SU-DHL-6 (cell line): ENCODE measurements at regions not wholly inside any gene's neighbourhood (a gene's known extent, or its start where the extent isn't known, plus 50 kb on each side); places are given as distances from the start of the nearest gene placed in this dataset.

Experiments used
- EZH2phosphoT487 ChIP-seq: fragments of 200-600 bp; sonication (generic), shearing (Covaris generic); conservative IDR thresholded peaks from 2 replicates; pipeline ENCODE4 v1.6.1; 2018; ENCODE audit warnings: mild to moderate bottlenecking, antibody characterized with exemption, low read length, moderate library complexity, mixed read lengths
- TF ChIP-seq, protein P1 (sequence below): fragments of 200-600 bp; sonication (generic); IDR thresholded peaks from one replicate; pipeline ENCODE4 v1.5.1; 2017; ENCODE audit warnings: antibody characterized with exemption, mild to moderate bottlenecking, low read length, moderate library complexity; ENCODE audit not compliant: insufficient read depth, poor library complexity, severe bottlenecking

DNA sequence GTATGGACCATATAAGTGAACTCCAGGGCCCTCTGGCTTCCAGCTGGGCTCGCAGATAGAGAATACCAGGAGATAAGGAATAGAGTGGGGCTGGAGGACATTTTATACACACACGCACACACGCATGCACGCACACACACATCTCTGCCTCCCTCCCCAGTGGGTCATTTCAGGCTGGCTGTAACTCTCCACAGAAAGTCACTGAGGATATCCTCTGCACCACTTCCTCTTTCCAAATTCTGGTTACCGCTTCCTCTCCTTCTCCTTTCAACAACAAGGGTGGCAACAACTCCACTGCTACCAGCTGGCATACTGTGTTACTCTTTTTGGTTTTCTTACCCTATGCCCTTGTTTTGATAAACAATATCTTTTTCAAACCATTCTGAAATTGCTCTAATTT, 280.2 kb downstream of the COL12A1 start:
- no peak for TF ChIP-seq EZH2phosphoT487
- TF ChIP-seq, protein P1, sequence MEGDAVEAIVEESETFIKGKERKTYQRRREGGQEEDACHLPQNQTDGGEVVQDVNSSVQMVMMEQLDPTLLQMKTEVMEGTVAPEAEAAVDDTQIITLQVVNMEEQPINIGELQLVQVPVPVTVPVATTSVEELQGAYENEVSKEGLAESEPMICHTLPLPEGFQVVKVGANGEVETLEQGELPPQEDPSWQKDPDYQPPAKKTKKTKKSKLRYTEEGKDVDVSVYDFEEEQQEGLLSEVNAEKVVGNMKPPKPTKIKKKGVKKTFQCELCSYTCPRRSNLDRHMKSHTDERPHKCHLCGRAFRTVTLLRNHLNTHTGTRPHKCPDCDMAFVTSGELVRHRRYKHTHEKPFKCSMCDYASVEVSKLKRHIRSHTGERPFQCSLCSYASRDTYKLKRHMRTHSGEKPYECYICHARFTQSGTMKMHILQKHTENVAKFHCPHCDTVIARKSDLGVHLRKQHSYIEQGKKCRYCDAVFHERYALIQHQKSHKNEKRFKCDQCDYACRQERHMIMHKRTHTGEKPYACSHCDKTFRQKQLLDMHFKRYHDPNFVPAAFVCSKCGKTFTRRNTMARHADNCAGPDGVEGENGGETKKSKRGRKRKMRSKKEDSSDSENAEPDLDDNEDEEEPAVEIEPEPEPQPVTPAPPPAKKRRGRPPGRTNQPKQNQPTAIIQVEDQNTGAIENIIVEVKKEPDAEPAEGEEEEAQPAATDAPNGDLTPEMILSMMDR: no peak
